Sigmoid colon (tissue), 4 donors: ENCODE measurements at regions not wholly inside any gene's neighbourhood (a gene's known extent, or its start where the extent isn't known, plus 50 kb on each side); places are given as distances from the start of the nearest gene placed in this dataset.

Source experiments
- EP300 ChIP-seq, 4 donors: sonication (generic); formaldehyde crosslinking; IDR thresholded peaks; one replicate each; pipeline ENCODE4 v1.6.1; 2017; ENCODE audit warnings: antibody characterized with exemption in 4 of 4
- TF ChIP-seq, protein P1 (sequence below), 4 experiments: fragments of 450-650 bp in 3 of 4; fragments of 200-600 bp in 1 of 4; IDR thresholded peaks; one replicate each; pipeline ENCODE4 v1.5.1; 2016 to 2019; ENCODE audit warnings: antibody characterized with exemption in 4 of 4, mild to moderate bottlenecking in 3 of 4, moderate library complexity in 2 of 4

DNA sequence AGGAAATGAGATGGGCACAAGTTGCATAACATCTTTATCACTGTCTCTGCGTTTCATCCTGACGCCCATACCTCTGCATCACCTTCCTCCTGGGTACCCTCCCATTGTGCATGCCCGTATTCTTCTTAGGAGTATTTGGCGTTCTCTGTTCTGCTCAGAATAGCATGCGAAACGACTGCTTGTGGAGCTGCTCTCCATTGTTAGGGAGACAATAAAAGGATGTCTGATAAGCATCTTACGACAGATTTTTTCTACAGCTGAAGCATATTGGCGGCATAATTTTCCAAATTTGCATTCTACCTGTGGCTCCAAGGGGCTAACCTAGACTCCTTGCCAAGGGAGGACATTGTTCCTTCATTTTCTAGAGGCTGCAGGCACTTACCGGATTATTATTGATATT lies 118.6 kb downstream of the EDN1 start:
- TF ChIP-seq, protein P1, sequence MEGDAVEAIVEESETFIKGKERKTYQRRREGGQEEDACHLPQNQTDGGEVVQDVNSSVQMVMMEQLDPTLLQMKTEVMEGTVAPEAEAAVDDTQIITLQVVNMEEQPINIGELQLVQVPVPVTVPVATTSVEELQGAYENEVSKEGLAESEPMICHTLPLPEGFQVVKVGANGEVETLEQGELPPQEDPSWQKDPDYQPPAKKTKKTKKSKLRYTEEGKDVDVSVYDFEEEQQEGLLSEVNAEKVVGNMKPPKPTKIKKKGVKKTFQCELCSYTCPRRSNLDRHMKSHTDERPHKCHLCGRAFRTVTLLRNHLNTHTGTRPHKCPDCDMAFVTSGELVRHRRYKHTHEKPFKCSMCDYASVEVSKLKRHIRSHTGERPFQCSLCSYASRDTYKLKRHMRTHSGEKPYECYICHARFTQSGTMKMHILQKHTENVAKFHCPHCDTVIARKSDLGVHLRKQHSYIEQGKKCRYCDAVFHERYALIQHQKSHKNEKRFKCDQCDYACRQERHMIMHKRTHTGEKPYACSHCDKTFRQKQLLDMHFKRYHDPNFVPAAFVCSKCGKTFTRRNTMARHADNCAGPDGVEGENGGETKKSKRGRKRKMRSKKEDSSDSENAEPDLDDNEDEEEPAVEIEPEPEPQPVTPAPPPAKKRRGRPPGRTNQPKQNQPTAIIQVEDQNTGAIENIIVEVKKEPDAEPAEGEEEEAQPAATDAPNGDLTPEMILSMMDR (IDR thresholded peaks at IDR 0.05): no peak
- TF ChIP-seq EP300 (IDR thresholded peaks at IDR 0.05): no peak
